Coronary artery (tissue), 2 donors: ENCODE measurements at regions not wholly inside any gene's neighbourhood (a gene's known extent, or its start where the extent isn't known, plus 50 kb on each side); places are given as distances from the start of the nearest gene placed in this dataset.

Experiments used
- DNase-seq: peaks from one replicate; pipeline ENCODE4 v3.0.0-alpha.2; 2017; ENCODE audit warnings: low spot score
- H3K27ac ChIP-seq, 2 donors: fragments of 200-600 bp; sonication (generic); one replicate each; pipeline ENCODE4 v1.5.1; 2016 to 2019
- H3K4me3 ChIP-seq: fragments of 200-600 bp; sonication (generic); 2 replicates; pipeline ENCODE4 v1.5.1; 2016; ENCODE audit warnings: mild to moderate bottlenecking, moderate library complexity
- CTCF ChIP-seq: fragments of 200-600 bp; sonication (generic); IDR thresholded peaks from one replicate; pipeline ENCODE4 v1.5.1; 2019; ENCODE audit warnings: antibody characterized with exemption

GRCh38 chr5:28269978-28270377 lies 1231.6 kb upstream of the CDH9 start:
- DNase-seq: no peak
- TF ChIP-seq CTCF: no peak
- no peak overlapping the region for H3K27ac ChIP-seq
- H3K4me3 ChIP-seq: no peak overlapping the region

- Histone ChIP-seq H3K27ac (no peak overlapping the region), H3K4me3 (no peak overlapping the region)
- no peak for TF ChIP-seq CTCF
- no peak for DNase-seq
Observed at GRCh38 chr5:28265877-28266276, 1227.5 kb upstream of the CDH9 start.

- DNase-seq: no peak
- TF ChIP-seq CTCF: no peak
- no peak overlapping the region for H3K27ac ChIP-seq
- H3K4me3 ChIP-seq: no peak overlapping the region
Observed at GRCh38 chr5:28254846-28255245, 1216.5 kb upstream of the CDH9 start.

- no peak for TF ChIP-seq CTCF
- Histone ChIP-seq H3K4me3 (no peak overlapping the region), H3K27ac (no peak overlapping the region)
- DNase-seq: no peak
Observed at GRCh38 chr5:28253431-28253830, 1215.0 kb upstream of the CDH9 start.

DNA sequence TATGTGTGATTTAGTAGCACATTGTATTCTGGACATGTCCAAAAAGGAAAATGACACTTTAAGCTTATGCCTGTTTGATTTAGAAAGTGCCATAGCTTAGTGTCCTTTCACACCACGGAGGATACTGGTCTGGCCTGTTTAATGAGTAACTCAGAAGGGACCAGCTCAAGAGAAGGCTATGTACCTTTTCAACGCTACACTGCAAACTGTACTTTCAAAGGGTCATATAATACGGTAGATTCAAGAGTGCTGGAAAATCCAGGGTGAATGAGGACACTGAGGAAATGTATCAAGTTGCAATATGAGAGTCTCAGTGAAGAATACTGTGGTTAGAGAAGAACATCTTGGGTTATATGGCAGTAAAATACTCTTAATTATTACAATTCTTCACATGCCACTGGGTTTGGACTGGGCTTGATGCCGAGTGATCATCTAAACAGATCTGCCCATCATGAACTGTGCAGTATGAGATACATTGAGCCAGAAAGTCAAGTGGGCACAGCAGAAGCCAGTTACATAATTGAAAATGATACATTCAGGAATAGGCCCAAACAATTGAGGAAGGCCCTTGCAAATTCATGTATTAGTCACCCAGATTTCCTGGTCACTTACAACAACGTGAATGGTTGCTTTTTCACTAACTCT lies 1211.5 kb upstream of the CDH9 start:
- H3K4me3 ChIP-seq: no peak overlapping the region
- TF ChIP-seq CTCF: no peak
- no peak overlapping the region for H3K27ac ChIP-seq
- no peak for DNase-seq

DNA sequence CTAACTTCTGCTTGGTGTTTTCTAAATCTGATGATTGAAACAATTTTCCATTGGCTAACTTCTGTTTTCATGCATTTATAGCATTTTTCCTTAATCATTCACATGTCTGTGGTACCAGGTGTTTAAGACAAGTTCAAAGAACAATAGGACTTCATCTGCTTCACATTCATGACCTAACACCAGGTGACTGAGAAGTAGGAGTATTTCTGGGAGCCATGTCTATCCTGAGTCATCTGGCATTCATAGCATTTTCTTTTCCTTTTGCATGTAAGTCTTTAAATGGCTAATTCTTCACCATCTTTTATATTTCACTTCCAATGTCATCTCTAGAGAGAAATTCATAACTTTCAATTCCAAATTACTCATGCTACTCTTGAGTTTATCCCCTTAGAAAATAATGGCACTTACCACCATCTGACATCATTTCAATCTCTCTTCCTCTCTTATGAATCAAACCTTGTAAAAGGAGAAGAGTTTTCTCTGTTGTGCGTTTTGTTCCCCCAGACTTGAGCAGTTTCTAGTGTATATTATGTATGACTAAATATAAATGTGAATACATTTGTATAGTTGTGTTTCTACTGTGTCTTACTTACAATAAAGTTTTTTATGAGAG lies 1196.1 kb upstream of the CDH9 start:
- no peak overlapping the region for H3K27ac ChIP-seq
- H3K4me3 ChIP-seq: no peak overlapping the region
- no peak for TF ChIP-seq CTCF
- no peak for DNase-seq

GRCh38 chr5:28226407-28226806 lies 1188.0 kb upstream of the CDH9 start:
- no peak for TF ChIP-seq CTCF
- no peak overlapping the region for H3K27ac ChIP-seq
- H3K4me3 ChIP-seq: no peak overlapping the region
- DNase-seq: no peak
